ENCODE measurements at regions not wholly inside any gene's neighbourhood (a gene's known extent, or its start where the extent isn't known, plus 50 kb on each side); places are given as distances from the start of the nearest gene placed in this dataset.

- TF ChIP-seq CTCF (IDR thresholded peaks at IDR 0.05; ENCODE audit: poor library complexity), result no peak
- TF ChIP-seq EZH2 (IDR thresholded peaks at IDR 0.05; ENCODE audit: borderline replicate concordance), result no peak
- TF ChIP-seq EZH2phosphoT487 (IDR thresholded peaks at IDR 0.05; ENCODE audit: low read depth, severe bottlenecking, unreplicated experiment), result no peak
Measured at GRCh38 chr6:141451181-141451510, 681.6 kb upstream of the GJE1 start.

Measured in hepatocyte (in vitro differentiated cells).